ENCODE measurements at regions not wholly inside any gene's neighbourhood (a gene's known extent, or its start where the extent isn't known, plus 50 kb on each side); places are given as distances from the start of the nearest gene placed in this dataset.

DNA sequence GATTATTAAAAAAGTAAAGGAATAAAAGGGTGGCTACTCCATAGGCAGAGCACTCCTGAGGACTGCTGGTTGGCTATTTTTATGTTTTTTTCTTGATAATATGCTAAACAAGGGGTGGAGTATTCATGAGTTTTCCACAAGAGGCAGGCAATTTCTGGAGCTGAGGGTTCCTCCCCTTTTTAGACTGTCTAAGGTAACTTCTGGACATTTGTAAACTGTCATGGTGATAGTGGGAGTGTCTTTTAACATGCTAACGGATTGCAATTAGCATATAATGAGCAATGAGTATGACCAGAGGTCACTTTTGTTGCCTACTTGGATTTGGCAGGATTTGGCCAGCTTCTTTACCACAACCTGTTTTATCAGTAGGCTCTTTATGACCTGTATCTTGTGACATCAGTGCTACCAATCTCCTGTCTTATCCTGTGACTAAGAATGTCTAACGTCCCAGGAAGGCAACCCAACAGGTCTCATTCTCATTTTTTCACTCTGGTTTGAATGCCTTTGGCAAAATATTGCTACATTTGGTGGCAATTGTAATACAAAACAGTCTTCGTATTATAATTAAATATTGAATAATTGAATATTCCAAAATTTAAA, 587.8 kb upstream of the POM121L12 start:
- no peak overlapping the region for H3K4me3 ChIP-seq (ENCODE audit: low read depth, low read length)
- POLR2A ChIA-PET = no interaction called here
- CTCF ChIA-PET = no interaction called here

DNA sequence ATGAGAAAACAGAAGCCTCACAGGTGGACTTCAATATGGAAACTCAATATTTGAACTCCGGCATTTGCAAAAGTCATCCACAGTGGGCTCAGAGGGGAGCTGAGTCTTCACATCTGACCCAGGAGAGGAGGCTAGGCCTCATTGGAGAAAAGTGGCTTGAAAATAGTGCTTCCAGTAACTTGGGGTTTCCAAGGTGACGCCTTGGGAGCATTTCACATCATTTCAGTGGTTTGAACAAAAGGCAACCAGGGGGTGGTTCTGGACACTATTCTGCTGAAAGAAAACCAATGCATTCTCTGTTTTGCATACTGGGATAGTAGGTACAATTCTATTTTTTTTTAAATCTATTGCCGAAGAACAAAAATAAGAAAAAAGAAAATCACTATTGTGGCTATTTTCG, 599.2 kb upstream of the POM121L12 start:
- Histone ChIP-seq H3K9me3 (ENCODE audit: control insufficient read depth, insufficient read depth, low read depth, low read length) (no peaks in the 10 kb centered on the region), H3K36me3 (ENCODE audit: control insufficient read depth in 2 of 2, insufficient read depth in 1 of 2, low read length in 2 of 2) (no peaks in the 10 kb centered on the region), H3K4me3 (ENCODE audit: low read depth, low read length) (no peak overlapping the region), H3K27ac (ENCODE audit: extremely low read depth, low read depth, low read length) (no peak overlapping the region), H3K4me1 (ENCODE audit: control insufficient read depth, insufficient read depth, low read length) (no peaks in the 10 kb centered on the region)
- TF ChIP-seq ZNF184 (tag by site-specific recombination; IDR thresholded peaks at IDR 0.05) (no peak), SP2 (tag by site-specific recombination; IDR thresholded peaks at IDR 0.05) (no peak), ZNF654 (tag by site-specific recombination; IDR thresholded peaks at IDR 0.05; ENCODE audit: low read depth) (no peak), GLI4 (tag by site-specific recombination; IDR thresholded peaks at IDR 0.05) (no peak), ZNF791 (tag by site-specific recombination; IDR thresholded peaks at IDR 0.05) (no peak), ZNF660 (tag by site-specific recombination; IDR thresholded peaks at IDR 0.05) (no peak), ZNF423 (tag by site-specific recombination; IDR thresholded peaks at IDR 0.05) (no peak), SETDB1 (IDR thresholded peaks at IDR 0.05; ENCODE audit: insufficient read length, low read length) (no peak), ZNF488 (tag by site-specific recombination; IDR thresholded peaks at IDR 0.05) (no peak), ZNF626 (tag by site-specific recombination; IDR thresholded peaks at IDR 0.05) (no peak), GFI1B (tag by site-specific recombination; IDR thresholded peaks at IDR 0.05) (no peak), ZNF544 (tag by site-specific recombination; IDR thresholded peaks at IDR 0.05) (no peak), ZNF692 (tag by site-specific recombination; IDR thresholded peaks at IDR 0.05) (no peak), ZNF433 (tag by site-specific recombination; IDR thresholded peaks at IDR 0.05; ENCODE audit: low read depth) (no peak), SCRT2 (tag by site-specific recombination; IDR thresholded peaks at IDR 0.05) (no peak), ZNF132 (tag by site-specific recombination; IDR thresholded peaks at IDR 0.05; ENCODE audit: borderline replicate concordance) (no peak), ZNF600 (tag by site-specific recombination; IDR thresholded peaks at IDR 0.05) (no peak)
- TF ChIP-seq, protein P1, sequence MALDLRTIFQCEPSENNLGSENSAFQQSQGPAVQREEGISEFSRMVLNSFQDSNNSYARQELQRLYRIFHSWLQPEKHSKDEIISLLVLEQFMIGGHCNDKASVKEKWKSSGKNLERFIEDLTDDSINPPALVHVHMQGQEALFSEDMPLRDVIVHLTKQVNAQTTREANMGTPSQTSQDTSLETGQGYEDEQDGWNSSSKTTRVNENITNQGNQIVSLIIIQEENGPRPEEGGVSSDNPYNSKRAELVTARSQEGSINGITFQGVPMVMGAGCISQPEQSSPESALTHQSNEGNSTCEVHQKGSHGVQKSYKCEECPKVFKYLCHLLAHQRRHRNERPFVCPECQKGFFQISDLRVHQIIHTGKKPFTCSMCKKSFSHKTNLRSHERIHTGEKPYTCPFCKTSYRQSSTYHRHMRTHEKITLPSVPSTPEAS (tag by site-specific recombination; IDR thresholded peaks at IDR 0.05) = no peak
- TF ChIP-seq, protein P2, sequence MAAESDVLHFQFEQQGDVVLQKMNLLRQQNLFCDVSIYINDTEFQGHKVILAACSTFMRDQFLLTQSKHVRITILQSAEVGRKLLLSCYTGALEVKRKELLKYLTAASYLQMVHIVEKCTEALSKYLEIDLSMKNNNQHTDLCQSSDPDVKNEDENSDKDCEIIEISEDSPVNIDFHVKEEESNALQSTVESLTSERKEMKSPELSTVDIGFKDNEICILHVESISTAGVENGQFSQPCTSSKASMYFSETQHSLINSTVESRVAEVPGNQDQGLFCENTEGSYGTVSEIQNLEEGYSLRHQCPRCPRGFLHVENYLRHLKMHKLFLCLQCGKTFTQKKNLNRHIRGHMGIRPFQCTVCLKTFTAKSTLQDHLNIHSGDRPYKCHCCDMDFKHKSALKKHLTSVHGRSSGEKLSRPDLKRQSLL (tag by site-specific recombination; IDR thresholded peaks at IDR 0.05) = no peak
- POLR2A ChIA-PET = no interaction called here
- CTCF ChIA-PET = no interaction called here

More for the DNA sequence above, 587.8 kb upstream of the POM121L12 start:
- Histone ChIP-seq H3K27ac (ENCODE audit: extremely low read depth, low read depth, low read length) (no peak overlapping the region), H3K36me3 (ENCODE audit: control insufficient read depth in 2 of 2, insufficient read depth in 1 of 2, low read length in 2 of 2) (no peaks in the 10 kb centered on the region), H3K4me1 (ENCODE audit: control insufficient read depth, insufficient read depth, low read length) (no peaks in the 10 kb centered on the region), H3K9me3 (ENCODE audit: control insufficient read depth, insufficient read depth, low read depth, low read length) (no peaks in the 10 kb centered on the region)
- TF ChIP-seq, protein P3, sequence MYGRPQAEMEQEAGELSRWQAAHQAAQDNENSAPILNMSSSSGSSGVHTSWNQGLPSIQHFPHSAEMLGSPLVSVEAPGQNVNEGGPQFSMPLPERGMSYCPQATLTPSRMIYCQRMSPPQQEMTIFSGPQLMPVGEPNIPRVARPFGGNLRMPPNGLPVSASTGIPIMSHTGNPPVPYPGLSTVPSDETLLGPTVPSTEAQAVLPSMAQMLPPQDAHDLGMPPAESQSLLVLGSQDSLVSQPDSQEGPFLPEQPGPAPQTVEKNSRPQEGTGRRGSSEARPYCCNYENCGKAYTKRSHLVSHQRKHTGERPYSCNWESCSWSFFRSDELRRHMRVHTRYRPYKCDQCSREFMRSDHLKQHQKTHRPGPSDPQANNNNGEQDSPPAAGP (tag by site-specific recombination; IDR thresholded peaks at IDR 0.05) = no peak
- no peak for TF ChIP-seq KLF1 (tag by site-specific recombination; IDR thresholded peaks at IDR 0.05)

All from HEK293 (cell line).